Limb (tissue), 2 donors: ENCODE measurements at regions not wholly inside any gene's neighbourhood (a gene's known extent, or its start where the extent isn't known, plus 50 kb on each side); places are given as distances from the start of the nearest gene placed in this dataset.

Experiments used
- DNase-seq, 2 donors: peaks; one replicate each; pipeline ENCODE4 v3.0.0-alpha.2; 2016; ENCODE audit errors: extremely low spot score in 2 of 2

- no peak for DNase-seq
Measured at GRCh38 chr5:120738568-120738967, 274.5 kb downstream of the PRR16 start.

GRCh38 chr5:120740989-120741388 lies 276.9 kb downstream of the PRR16 start:
- DNase-seq, result no peak

GRCh38 chr5:120748474-120748873 lies 284.4 kb downstream of the PRR16 start:
- no peak for DNase-seq

GRCh38 chr5:120749737-120750136 lies 285.6 kb downstream of the PRR16 start:
- no peak for DNase-seq

GRCh38 chr5:120759587-120759986 lies 295.5 kb downstream of the PRR16 start:
- no peak for DNase-seq

GRCh38 chr5:120761986-120762385 lies 297.9 kb downstream of the PRR16 start:
- no peak for DNase-seq

- DNase-seq, result no peak
Measured at GRCh38 chr5:120765189-120765588, 301.1 kb downstream of the PRR16 start.

GRCh38 chr5:120767178-120767820 lies 303.2 kb downstream of the PRR16 start:
- no peak for DNase-seq

- DNase-seq, result no peak
Measured at GRCh38 chr5:120769312-120769872, 305.3 kb downstream of the PRR16 start.

GRCh38 chr5:120771202-120771601 lies 307.1 kb downstream of the PRR16 start:
- no peak for DNase-seq

- peak in 1 of 2 donors; percentile 36 for DNase-seq
Measured at GRCh38 chr5:120778491-120779484, 314.7 kb downstream of the PRR16 start.

- DNase-seq, result no peak
Measured at GRCh38 chr5:120779674-120780073, 315.6 kb downstream of the PRR16 start.

GRCh38 chr5:120788481-120788880 lies 324.4 kb downstream of the PRR16 start:
- no peak for DNase-seq

- DNase-seq, result no peak
Measured at GRCh38 chr5:120789918-120790317, 325.8 kb downstream of the PRR16 start.

GRCh38 chr5:120790339-120790738 lies 326.2 kb downstream of the PRR16 start:
- DNase-seq, result no peak

GRCh38 chr5:120792477-120792876 lies 328.4 kb downstream of the PRR16 start:
- DNase-seq, result no peak

GRCh38 chr5:120794121-120794520 lies 330.0 kb downstream of the PRR16 start:
- DNase-seq, result no peak

- DNase-seq, result peak in 1 of 2 donors; percentile 40
Measured at GRCh38 chr5:120803282-120803681, 339.2 kb downstream of the PRR16 start.

- peak in 1 of 2 donors; percentile 21 for DNase-seq
Measured at GRCh38 chr5:120805131-120805530, 341.0 kb downstream of the PRR16 start.

GRCh38 chr5:120806202-120806601 lies 342.1 kb downstream of the PRR16 start:
- DNase-seq, result peak in 1 of 2 donors; percentile 5

GRCh38 chr5:120808135-120808534 lies 344.0 kb downstream of the PRR16 start:
- DNase-seq, result no peak

- no peak for DNase-seq
Measured at GRCh38 chr5:120808606-120809005, 344.5 kb downstream of the PRR16 start.
